GM19467 (cell line): ENCODE measurements at regions not wholly inside any gene's neighbourhood (a gene's known extent, or its start where the extent isn't known, plus 50 kb on each side); places are given as distances from the start of the nearest gene placed in this dataset.
"Not testable (repeated sequence)": the region's sequence is repeated elsewhere in the genome, so short reads cannot be mapped to it uniquely, and the experiment has no call there.

ENCODE experiments used
- ATAC-seq: cut with Tn5 transposase; IDR thresholded peaks from one replicate; pipeline ENCODE4 v1.9.1; 2021; ENCODE audit warnings: mild to moderate bottlenecking, moderate library complexity; ENCODE audit not compliant: unreplicated experiment

GRCh38 chr3:159260049-159260662 lies 458.3 kb downstream of the MFSD1 start:
- ATAC-seq: no peak

- not testable (repeated sequence) for ATAC-seq
Measured at GRCh38 chr3:159261333-159261732, 459.5 kb downstream of the MFSD1 start.

- no peak for ATAC-seq
Measured at GRCh38 chr3:159263750-159264553, 462.1 kb downstream of the MFSD1 start.

- ATAC-seq: no peak
Measured at GRCh38 chr3:159265705-159266104, 463.9 kb downstream of the MFSD1 start.

GRCh38 chr3:159266779-159267178 lies 464.9 kb downstream of the MFSD1 start:
- no peak for ATAC-seq

GRCh38 chr3:159271799-159272512 lies 470.1 kb downstream of the MFSD1 start:
- no peak for ATAC-seq

- no peak for ATAC-seq
Measured at GRCh38 chr3:159273070-159273469, 471.2 kb downstream of the MFSD1 start.

- ATAC-seq: no peak
Measured at GRCh38 chr3:159273608-159274007, 471.8 kb downstream of the MFSD1 start.

GRCh38 chr3:159275741-159276140 lies 473.9 kb downstream of the MFSD1 start:
- ATAC-seq: no peak

GRCh38 chr3:159277814-159278213 lies 476.0 kb downstream of the MFSD1 start:
- ATAC-seq: no peak

GRCh38 chr3:159280386-159281191 lies 478.7 kb downstream of the MFSD1 start:
- no peak for ATAC-seq

GRCh38 chr3:159293493-159293892 lies 491.6 kb downstream of the MFSD1 start:
- no peak for ATAC-seq

- ATAC-seq: no peak
Measured at GRCh38 chr3:159301961-159302360, 500.1 kb downstream of the MFSD1 start.

GRCh38 chr3:159305017-159305416 lies 503.2 kb downstream of the MFSD1 start:
- ATAC-seq: no peak

GRCh38 chr3:159316706-159317105 lies 514.9 kb downstream of the MFSD1 start:
- ATAC-seq: not testable (repeated sequence)

- ATAC-seq: no peak
Measured at GRCh38 chr3:159319156-159319555, 517.3 kb downstream of the MFSD1 start.

- peak; percentile 70 for ATAC-seq
Measured at GRCh38 chr3:159322322-159322939, 520.6 kb downstream of the MFSD1 start.

- ATAC-seq: no peak
Measured at GRCh38 chr3:159323848-159324247, 522.0 kb downstream of the MFSD1 start.

GRCh38 chr3:159326998-159327397 lies 525.1 kb downstream of the MFSD1 start:
- no peak for ATAC-seq

GRCh38 chr3:159332535-159333099 lies 530.8 kb downstream of the MFSD1 start:
- no peak for ATAC-seq
